Fibroblast of peridontal ligament (primary cell): ENCODE measurements at regions not wholly inside any gene's neighbourhood (a gene's known extent, or its start where the extent isn't known, plus 50 kb on each side); places are given as distances from the start of the nearest gene placed in this dataset.
"Not testable (repeated sequence)": the region's sequence is repeated elsewhere in the genome, so short reads cannot be mapped to it uniquely, and the experiment has no call there.

Experiments used
- DNase-seq: peaks from one replicate; pipeline ENCODE4 v3.0.0-alpha.2; 2010; ENCODE audit errors: extremely low read depth

DNA sequence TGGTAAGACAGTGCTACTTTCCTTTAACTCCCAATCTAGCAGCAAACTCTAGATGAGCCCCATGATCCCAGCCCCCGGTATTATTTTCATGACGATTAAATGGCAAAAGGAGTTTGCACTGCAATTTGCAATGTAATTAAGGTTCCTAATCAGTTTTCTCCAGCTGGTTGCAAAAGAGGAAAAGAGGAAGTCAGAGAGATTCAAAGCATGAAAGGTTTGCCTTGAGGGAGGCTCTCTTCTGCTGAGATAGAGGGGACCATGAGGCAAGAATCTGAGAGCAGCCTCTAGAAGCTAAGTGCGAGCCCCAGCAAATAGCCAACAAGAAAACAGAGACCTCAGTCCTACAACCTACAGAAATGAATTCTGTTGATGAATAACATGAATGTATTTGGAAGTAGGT lies 527.1 kb downstream of the UQCRFS1 start:
- no peak for DNase-seq

DNA sequence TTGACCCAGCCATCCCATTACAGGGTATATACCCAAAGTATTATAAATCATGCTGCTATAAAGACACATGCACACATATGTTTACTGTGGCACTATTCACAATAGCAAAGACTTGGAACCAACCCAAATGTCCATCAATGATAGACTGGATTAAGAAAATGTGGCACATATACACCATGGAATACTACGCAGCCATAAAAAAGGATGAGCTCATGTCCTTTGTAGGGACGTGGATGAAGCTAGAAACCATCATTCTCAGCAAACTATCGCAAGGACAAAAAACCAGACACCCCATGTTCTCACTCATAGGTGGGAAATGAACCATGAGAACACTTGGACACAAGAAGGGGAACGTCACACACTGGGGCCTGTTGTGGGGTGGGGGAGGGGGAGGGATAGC lies 527.9 kb downstream of the UQCRFS1 start:
- not testable (repeated sequence) for DNase-seq

GRCh38 chr19:28680111-28680510 lies 532.8 kb downstream of the UQCRFS1 start:
- no peak for DNase-seq

GRCh38 chr19:28670836-28671235 lies 542.1 kb downstream of the UQCRFS1 start:
- no peak for DNase-seq

GRCh38 chr19:28669804-28670203 lies 543.1 kb downstream of the UQCRFS1 start:
- no peak for DNase-seq

DNA sequence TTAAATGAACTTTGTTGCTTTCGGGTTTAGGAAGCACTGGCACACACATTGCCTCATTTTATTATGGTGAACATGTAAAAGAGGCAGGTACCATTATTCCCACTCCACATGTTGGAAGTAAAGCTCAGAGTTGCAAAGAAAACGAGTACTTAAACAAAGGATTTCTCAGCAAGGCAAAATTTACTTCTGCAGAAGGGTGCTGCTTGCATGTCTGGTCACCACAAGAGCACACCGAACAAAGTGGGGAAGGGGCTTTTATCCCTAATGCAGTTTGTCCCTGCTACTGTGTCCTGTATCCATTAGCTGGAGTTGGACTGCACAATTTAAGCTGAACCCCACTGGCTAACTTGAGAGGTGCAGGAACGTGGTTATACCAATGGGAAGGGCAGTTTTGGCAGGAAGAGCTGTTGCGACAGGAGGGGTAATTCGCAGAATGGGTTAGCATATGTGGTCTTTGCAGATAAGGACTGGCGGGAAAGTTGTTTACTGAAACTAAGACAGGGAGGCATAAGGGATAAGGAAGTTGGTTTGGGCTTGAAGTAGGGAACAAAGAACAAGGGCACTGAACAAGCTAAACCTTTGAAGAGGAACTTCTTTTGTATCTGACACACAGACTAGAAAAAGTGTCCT lies 545.5 kb downstream of the UQCRFS1 start:
- no peak for DNase-seq

GRCh38 chr19:28665748-28666147 lies 547.2 kb downstream of the UQCRFS1 start:
- no peak for DNase-seq

DNA sequence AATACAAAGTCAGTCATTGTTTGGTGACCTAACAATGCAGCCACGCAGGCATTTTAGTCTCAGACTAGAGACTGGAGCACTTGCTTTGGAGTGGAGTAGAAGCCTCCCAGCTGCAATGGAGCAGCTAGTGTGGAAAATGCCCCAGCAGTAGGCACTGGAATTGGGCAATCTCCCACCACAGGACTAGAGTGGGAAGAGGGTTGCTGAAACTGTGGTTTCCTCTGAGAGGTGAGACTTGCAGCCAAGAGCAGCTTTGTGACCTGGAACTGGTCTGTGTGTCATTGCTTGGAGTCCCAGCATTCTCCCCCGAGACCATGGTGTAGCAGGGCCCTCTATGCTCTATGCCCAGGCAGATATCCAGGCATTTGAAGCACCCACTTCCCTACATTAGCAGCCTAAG lies 556.3 kb downstream of the UQCRFS1 start:
- no peak for DNase-seq

DNA sequence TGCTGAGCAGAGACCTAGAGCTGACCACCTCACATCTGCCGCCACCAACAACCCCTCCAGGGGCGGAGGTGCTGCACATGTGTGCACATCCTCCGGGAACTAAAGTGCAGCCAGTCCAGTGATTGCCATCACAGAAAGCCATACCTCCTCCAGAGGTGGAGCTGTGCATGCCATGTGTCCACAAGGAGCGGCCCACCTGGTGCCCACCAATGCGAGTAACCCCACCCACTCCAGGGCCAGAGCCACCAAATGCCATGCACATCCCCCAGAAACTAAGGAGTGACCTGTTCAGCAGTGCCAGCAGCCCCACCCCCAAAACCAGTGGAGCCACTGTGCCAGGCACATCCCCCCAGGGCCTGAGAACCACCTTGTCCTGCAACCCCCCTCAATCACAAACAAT lies 557.9 kb downstream of the UQCRFS1 start:
- no peak for DNase-seq

GRCh38 chr19:28652765-28653164 lies 560.2 kb downstream of the UQCRFS1 start:
- no peak for DNase-seq

DNA sequence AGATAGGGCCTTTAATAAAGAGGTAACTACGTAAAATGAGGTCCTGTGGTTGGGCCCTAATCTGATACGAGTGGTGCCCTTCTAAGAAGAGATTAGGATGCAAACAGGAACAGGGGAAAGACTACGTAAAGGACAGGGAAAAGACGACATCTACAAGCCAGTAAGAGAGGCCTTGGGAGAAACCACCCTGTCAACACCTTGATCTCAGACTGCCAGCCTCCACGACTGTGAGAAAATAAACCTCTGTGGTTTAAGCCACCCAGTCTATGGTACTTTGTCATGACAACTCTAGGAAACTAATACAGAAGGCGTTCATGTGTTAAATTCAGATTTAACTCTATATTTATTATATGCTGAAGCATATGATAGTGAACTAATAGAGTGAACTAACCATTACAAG lies 566.3 kb downstream of the UQCRFS1 start:
- DNase-seq: no peak

GRCh38 chr19:28644169-28644775 lies 568.7 kb downstream of the UQCRFS1 start:
- DNase-seq: no peak

DNA sequence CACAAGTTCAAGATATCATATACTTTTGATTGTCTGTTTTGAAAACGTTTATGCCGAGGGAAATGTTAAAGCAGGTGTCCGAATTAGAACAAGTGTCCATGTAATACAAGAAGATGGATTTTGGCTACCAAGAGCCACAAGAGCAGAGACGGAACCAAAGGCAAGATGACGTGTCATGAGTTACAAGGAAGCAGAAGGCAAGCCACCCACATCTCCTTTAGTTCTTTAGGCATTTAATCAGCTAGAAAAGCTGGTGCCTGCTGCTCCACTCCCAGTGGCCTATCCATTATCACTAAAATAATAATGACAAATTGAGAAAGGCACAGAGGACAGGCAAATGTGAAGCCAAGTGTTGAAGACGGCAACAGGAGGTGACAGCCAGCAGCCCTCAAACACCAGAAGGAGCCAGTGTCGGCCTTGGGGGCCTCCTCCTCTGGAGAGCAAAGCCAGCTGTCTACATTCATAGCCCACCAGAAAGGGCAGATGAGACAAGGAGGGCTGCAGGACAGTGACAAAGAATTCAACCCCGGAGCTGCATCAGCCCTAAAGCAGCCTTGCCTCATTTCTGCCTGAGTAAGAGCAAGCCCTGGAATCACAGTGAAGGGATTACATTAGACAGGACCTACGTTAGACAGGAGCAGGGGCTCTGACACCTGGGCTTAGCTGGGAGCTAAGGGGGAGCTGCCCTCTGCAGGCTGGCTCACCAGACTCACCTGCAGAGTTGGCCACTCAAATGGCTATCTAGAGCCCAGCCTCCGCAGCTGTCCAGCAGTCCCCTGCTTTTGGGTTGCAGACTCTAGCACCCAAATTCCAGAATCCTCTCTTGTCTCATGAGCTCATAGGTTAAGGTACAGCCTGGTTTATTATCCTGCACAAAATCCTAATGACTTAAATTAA lies 569.9 kb downstream of the UQCRFS1 start:
- DNase-seq: no peak

DNA sequence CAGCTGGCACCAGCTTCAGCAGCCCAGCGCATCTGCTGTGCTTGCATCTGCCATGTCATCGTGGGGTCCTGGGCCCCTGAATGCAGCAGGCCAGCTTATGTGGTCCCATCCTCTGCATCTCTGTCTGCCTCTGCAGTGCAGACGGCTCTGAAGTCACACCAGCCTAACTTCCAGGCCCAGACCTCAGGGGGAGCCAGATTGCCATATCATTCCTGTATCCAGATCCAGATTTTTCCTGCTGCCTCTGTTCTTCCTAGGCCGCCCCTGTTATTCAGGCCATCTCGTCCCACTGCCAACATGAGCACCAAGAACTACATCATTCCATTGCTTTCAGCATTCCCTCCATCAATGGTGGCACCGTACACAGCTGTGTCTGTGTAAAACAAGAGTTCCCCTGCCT lies 571.6 kb downstream of the UQCRFS1 start:
- no peak for DNase-seq

DNA sequence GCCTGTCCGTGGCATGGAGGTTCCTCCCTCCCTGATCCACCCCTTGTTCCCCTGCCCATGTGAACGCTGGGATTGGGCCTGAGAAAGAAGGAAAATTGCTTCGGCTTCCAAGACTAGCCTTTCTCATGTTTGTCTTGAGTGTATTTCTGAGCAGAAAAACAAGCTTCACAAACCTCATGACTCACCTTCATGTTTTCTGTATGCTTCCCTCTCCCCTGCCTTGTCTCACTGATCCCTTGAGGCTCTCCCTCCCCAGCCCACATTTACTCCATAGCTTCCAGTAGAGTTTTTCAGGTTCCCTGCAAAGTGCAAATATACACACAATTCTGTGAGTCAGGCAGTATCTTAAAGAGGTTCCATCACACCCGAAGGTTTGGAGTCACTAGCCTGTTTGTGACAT lies 572.4 kb downstream of the UQCRFS1 start:
- no peak for DNase-seq

- DNase-seq: no peak
These were observed 574.5 kb downstream of the UQCRFS1 start for GRCh38 chr19:28638445-28638844.

DNA sequence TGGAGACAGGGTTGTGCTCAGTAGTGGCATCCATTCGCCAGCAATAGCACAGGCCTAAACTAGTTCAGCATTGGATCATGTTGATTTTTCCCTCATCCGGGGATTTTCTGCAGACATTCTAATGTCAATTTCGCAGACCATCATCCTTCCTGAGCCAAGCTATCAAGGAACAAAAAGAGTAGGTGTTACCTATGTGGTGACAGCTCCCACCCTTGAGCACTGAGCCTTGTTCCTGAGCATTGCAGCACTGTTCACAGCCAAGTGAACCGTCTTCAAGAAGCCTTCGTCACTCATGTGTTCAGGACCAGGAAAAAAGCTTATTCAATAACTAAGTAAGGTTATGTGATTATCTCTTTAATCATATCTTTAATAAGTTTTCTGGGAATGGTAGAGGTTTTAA lies 576.2 kb downstream of the UQCRFS1 start:
- DNase-seq: no peak

- no peak for DNase-seq
These were observed 576.8 kb downstream of the UQCRFS1 start for GRCh38 chr19:28636016-28636629.

DNA sequence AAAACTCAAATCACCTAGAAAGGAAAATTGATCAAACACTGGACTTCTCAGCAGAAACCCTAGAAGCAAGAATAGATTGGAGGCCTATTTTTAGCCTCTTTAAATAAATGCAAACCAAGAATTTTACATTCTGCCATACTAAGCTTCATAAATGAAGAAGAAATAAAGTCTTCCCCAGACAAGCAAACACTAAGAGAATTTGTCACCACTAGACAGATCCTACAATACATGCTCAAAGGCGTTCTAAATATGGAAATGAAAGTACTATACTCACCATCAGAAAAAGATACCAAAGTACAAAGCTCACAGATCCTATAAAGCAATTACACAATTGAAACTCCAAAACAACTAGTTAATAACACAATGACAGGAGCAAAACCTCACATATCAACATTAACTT lies 578.1 kb downstream of the UQCRFS1 start:
- no peak for DNase-seq

GRCh38 chr19:28634019-28634328 lies 579.0 kb downstream of the UQCRFS1 start:
- no peak for DNase-seq

GRCh38 chr19:28633319-28634018 lies 579.5 kb downstream of the UQCRFS1 start:
- peak; percentile 20 for DNase-seq
